Prostate gland (tissue), 2 donors: ENCODE measurements at regions not wholly inside any gene's neighbourhood (a gene's known extent, or its start where the extent isn't known, plus 50 kb on each side); places are given as distances from the start of the nearest gene placed in this dataset.

Experiments
- CTCF ChIP-seq, 4 experiments: fragments of 200-600 bp in 2 of 4; fragments of 450-650 bp in 2 of 4; sonication (generic) in 2 of 4; IDR thresholded peaks; 1 replicate in 3 of 4; 2 replicates in 1 of 4; pipeline ENCODE4 v1.5.1; 2016 to 2019; ENCODE audit warnings: antibody characterized with exemption in 4 of 4, mild to moderate bottlenecking in 2 of 4, moderate library complexity in 2 of 4
- POLR2A ChIP-seq: fragments of 450-650 bp; IDR thresholded peaks from one replicate; pipeline ENCODE4 v1.6.1; 2016; ENCODE audit warnings: antibody characterized with exemption, mild to moderate bottlenecking

- TF ChIP-seq POLR2A (no peak), CTCF (IDR thresholded peaks at IDR 0.05) (no peak)
Observed at GRCh38 chr3:139112230-139112558, 67.5 kb upstream of the PRR23C start.
